Trophoblast cell (in vitro differentiated cells and primary cell): ENCODE measurements at regions not wholly inside any gene's neighbourhood (a gene's known extent, or its start where the extent isn't known, plus 50 kb on each side); places are given as distances from the start of the nearest gene placed in this dataset.

Experiments used
- DNase-seq, 2 donors: peaks; one replicate each; pipeline ENCODE4 v3.0.0-alpha.2; 2016
- H2AFZ ChIP-seq: 2 replicates; pipeline ENCODE4 v1.6.1; 2013; ENCODE audit warnings: low read length, moderate library complexity, mild to moderate bottlenecking; ENCODE audit not compliant: insufficient read depth, poor library complexity
- H2AK5ac ChIP-seq: 2 replicates; pipeline ENCODE4 v1.6.1; 2013; ENCODE audit warnings: mild to moderate bottlenecking, low read length
- H2BK120ac ChIP-seq: 2 replicates; pipeline ENCODE4 v1.6.1; 2013; ENCODE audit warnings: low read length, mild to moderate bottlenecking, moderate library complexity; ENCODE audit not compliant: insufficient read depth, poor library complexity
- H2BK12ac ChIP-seq: 2 replicates; pipeline ENCODE4 v1.6.1; 2013; ENCODE audit warnings: mild to moderate bottlenecking, low read length, moderate library complexity
- H2BK5ac ChIP-seq: 2 replicates; pipeline ENCODE4 v1.6.1; 2013; ENCODE audit warnings: low read length, low read depth, moderate library complexity, mild to moderate bottlenecking; ENCODE audit not compliant: poor library complexity
- H3K14ac ChIP-seq: 2 replicates; pipeline ENCODE4 v1.6.1; 2013; ENCODE audit warnings: mild to moderate bottlenecking, low read length
- H3K18ac ChIP-seq: 2 replicates; pipeline ENCODE4 v1.6.1; 2013; ENCODE audit warnings: mild to moderate bottlenecking, low read length
- H3K23ac ChIP-seq: 2 replicates; pipeline ENCODE4 v1.6.1; 2013; ENCODE audit warnings: low read length
- H3K27ac ChIP-seq: 2 replicates; pipeline ENCODE4 v1.5.1; 2013; ENCODE audit warnings: low read depth, mild to moderate bottlenecking, inconsistent platforms, low read length, moderate library complexity
- H3K27me3 ChIP-seq: 2 replicates; pipeline ENCODE4 v1.6.1; 2013; ENCODE audit warnings: inconsistent platforms, mild to moderate bottlenecking, low read length, moderate library complexity; ENCODE audit not compliant: insufficient read depth
- H3K36me3 ChIP-seq, 2 experiments: 1 replicate in 1 of 2; 2 replicates in 1 of 2; pipeline ENCODE4 v1.6.1; 2013; ENCODE audit warnings: low read length in 2 of 2, mild to moderate bottlenecking in 2 of 2, moderate library complexity in 1 of 2; ENCODE audit not compliant: insufficient read depth in 2 of 2, control insufficient read depth in 1 of 2
- H3K4ac ChIP-seq: 2 replicates; pipeline ENCODE4 v1.6.1; 2013; ENCODE audit warnings: low read depth, mild to moderate bottlenecking, low read length, moderate library complexity
- H3K4me1 ChIP-seq, 2 experiments: 1 replicate in 1 of 2; 2 replicates in 1 of 2; pipeline ENCODE4 v1.6.1; 2013; ENCODE audit warnings: low read length in 2 of 2, mild to moderate bottlenecking in 2 of 2, moderate library complexity in 1 of 2; ENCODE audit not compliant: insufficient read depth in 2 of 2, control insufficient read depth in 1 of 2
- H3K4me2 ChIP-seq: 2 replicates; pipeline ENCODE4 v1.6.1; 2013; ENCODE audit warnings: inconsistent platforms, mild to moderate bottlenecking, low read length, moderate library complexity
- H3K4me3 ChIP-seq: 2 replicates; pipeline ENCODE4 v1.5.1; 2013; ENCODE audit warnings: mild to moderate bottlenecking, low read depth, low read length, inconsistent platforms
- H3K79me1 ChIP-seq: one replicate; pipeline ENCODE4 v1.6.1; 2013; ENCODE audit warnings: low read length
- H3K79me2 ChIP-seq: 2 replicates; pipeline ENCODE4 v1.6.1; 2013; ENCODE audit warnings: low read length, mild to moderate bottlenecking; ENCODE audit not compliant: control insufficient read depth, insufficient read depth, poor library complexity
- H3K9ac ChIP-seq: 2 replicates; pipeline ENCODE4 v1.6.1; 2013; ENCODE audit warnings: mild to moderate bottlenecking, low read length
- H3K9me3 ChIP-seq: 2 replicates; pipeline ENCODE4 v1.6.1; 2013; ENCODE audit warnings: low read depth, mild to moderate bottlenecking, control low read depth, inconsistent platforms, low read length; ENCODE audit not compliant: insufficient read depth
- H4K12ac ChIP-seq: 2 replicates; pipeline ENCODE4 v1.6.1; 2013; ENCODE audit warnings: low read depth, mild to moderate bottlenecking, low read length, moderate library complexity
- H4K8ac ChIP-seq: 2 replicates; pipeline ENCODE4 v1.6.1; 2013; ENCODE audit warnings: low read depth, mild to moderate bottlenecking, low read length, moderate library complexity
- H4K91ac ChIP-seq: one replicate; pipeline ENCODE4 v1.6.1; 2013; ENCODE audit warnings: low read depth, mild to moderate bottlenecking, low read length, moderate library complexity
- WGBS: extraction: QIAGEN DNeasy Blood & Tissue Kit; methylation state at CpG from one replicate; pipeline ENCODE4 v1.1.7; 2013; ENCODE audit warnings: missing lambda C conversion rate; ENCODE audit not compliant: insufficient read length, insufficient coverage; ENCODE audit errors: extremely low coverage; 5-methylcytosine and 5-hydroxymethylcytosine counted together

DNA sequence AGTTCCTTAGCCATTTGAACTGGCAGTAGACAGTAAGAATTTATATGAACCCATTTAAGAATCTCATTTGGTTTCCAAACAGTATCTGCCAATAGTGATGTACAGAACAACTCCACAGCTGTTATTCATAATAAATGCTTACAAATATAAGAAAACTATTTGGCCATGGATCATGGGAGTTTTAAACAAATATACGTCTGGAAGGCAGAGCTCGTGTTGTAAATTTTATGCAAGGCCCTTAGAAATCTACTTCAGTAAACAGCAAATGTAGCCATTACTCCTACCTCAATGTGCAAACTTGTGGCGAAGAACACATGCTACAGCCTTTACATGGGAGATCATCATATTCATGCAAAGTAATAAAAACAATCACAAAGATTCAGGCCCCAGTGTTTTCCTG, 65.3 kb upstream of the NANOGP8 start:
- no CpG with 5 or more reads among the region's 3 CpGs for WGBS
- Histone ChIP-seq H4K12ac (no peak overlapping the region), H3K79me2 (no peaks in the 10 kb centered on the region), H4K91ac (no peak overlapping the region), H2AFZ (no peak overlapping the region), H3K4ac (no peak overlapping the region), H2BK5ac (no peak overlapping the region), H3K4me1 (no peaks in the 10 kb centered on the region), H3K79me1 (no peaks in the 10 kb centered on the region), H3K36me3 (no peaks in the 10 kb centered on the region), H2BK120ac (no peak overlapping the region), H3K9ac (no peak overlapping the region), H3K14ac (no peak overlapping the region), H3K27me3 (no peaks in the 10 kb centered on the region), H2BK12ac (no peak overlapping the region), H3K23ac (no peak overlapping the region), H3K4me2 (no peak overlapping the region), H3K18ac (no peak overlapping the region), H3K4me3 (no peak overlapping the region), H3K27ac (no peak overlapping the region), H4K8ac (no peak overlapping the region), H3K9me3 (no peaks in the 10 kb centered on the region), H2AK5ac (no peak overlapping the region)
- DNase-seq = no peak

DNA sequence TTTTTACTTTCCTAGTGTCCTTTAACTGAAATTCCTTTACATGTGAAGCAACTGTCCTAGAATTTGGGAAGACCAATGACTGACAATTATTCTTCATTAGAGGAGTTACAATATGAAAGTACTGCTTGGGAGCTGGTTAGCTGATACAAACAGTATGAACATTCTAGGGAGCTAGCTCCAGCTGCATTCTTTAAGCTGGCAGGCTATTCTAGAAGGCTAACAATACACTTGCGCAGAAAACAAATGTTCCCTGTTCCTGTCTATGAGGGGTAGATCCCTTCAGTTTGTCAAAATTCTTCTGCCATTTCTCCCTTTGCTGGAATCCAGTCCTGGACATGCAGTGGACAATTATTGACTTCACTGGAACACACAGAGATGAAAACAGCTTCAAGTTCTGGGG, 60.2 kb upstream of the NANOGP8 start:
- H2AK5ac ChIP-seq = no peak overlapping the region
- no peak overlapping the region for H3K27ac ChIP-seq
- H3K4me2 ChIP-seq = no peak overlapping the region
- H3K18ac ChIP-seq = no peak overlapping the region
- H3K4me1 ChIP-seq = no peaks in the 10 kb centered on the region
- H3K9me3 ChIP-seq = no peaks in the 10 kb centered on the region
- no peak overlapping the region for H2BK5ac ChIP-seq
- H3K9ac ChIP-seq = no peak overlapping the region
- H3K14ac ChIP-seq = no peak overlapping the region
- no peak overlapping the region for H2AFZ ChIP-seq
- no peak overlapping the region for H2BK120ac ChIP-seq
- no peak overlapping the region for H4K12ac ChIP-seq
- no peak overlapping the region for H4K8ac ChIP-seq
- no peak overlapping the region for H3K23ac ChIP-seq
- H3K27me3 ChIP-seq = no peaks in the 10 kb centered on the region
- no peak overlapping the region for H3K4ac ChIP-seq
- no peaks in the 10 kb centered on the region for H3K79me2 ChIP-seq
- H2BK12ac ChIP-seq = no peak overlapping the region
- no peaks in the 10 kb centered on the region for H3K79me1 ChIP-seq
- H3K4me3 ChIP-seq = no peak overlapping the region
- no CpG with 5 or more reads among the region's 1 CpG for WGBS
- H4K91ac ChIP-seq = no peak overlapping the region
- DNase-seq = no peak
- H3K36me3 ChIP-seq = no peaks in the 10 kb centered on the region

GRCh38 chr15:35142578-35142977, 57.5 kb upstream of the NANOGP8 start:
- no peak overlapping the region for H3K9ac ChIP-seq
- no CpG with 5 or more reads among the region's 3 CpGs for WGBS

GRCh38 chr15:35141743-35142471, 56.8 kb upstream of the NANOGP8 start:
- H3K4ac ChIP-seq = no peak overlapping the region
- H2AFZ ChIP-seq = no peak overlapping the region
- no peaks in the 10 kb centered on the region for H3K4me1 ChIP-seq
- no peak overlapping the region for H3K4me2 ChIP-seq
- H4K8ac ChIP-seq = no peak overlapping the region
- no peak overlapping the region for H2BK5ac ChIP-seq
- no peak overlapping the region for H2AK5ac ChIP-seq
- H2BK120ac ChIP-seq = no peak overlapping the region
- no peak overlapping the region for H3K23ac ChIP-seq
- H4K91ac ChIP-seq = no peak overlapping the region
- no peaks in the 10 kb centered on the region for H3K9me3 ChIP-seq
- no peak overlapping the region for H4K12ac ChIP-seq
- no peaks in the 10 kb centered on the region for H3K79me2 ChIP-seq
- H3K79me1 ChIP-seq = no peaks in the 10 kb centered on the region
- H2BK12ac ChIP-seq = no peak overlapping the region
- H3K18ac ChIP-seq = no peak overlapping the region
- H3K9ac ChIP-seq = no peak overlapping the region
- H3K4me3 ChIP-seq = no peak overlapping the region
- H3K36me3 ChIP-seq = no peaks in the 10 kb centered on the region
- H3K27ac ChIP-seq = no peak overlapping the region
- DNase-seq = peak in 1 of 2 donors; percentile 69
- no peaks in the 10 kb centered on the region for H3K27me3 ChIP-seq
- H3K14ac ChIP-seq = no peak overlapping the region

More at GRCh38 chr15:35142578-35142977, 57.5 kb upstream of the NANOGP8 start:
- H3K4me2 ChIP-seq = no peak overlapping the region
- H3K4me3 ChIP-seq = no peak overlapping the region
- no peak overlapping the region for H3K4ac ChIP-seq
- H3K79me2 ChIP-seq = no peaks in the 10 kb centered on the region
- H3K18ac ChIP-seq = no peak overlapping the region
- no peak overlapping the region for H2AFZ ChIP-seq
- no peak overlapping the region for H2BK5ac ChIP-seq
- no peak overlapping the region for H3K27ac ChIP-seq
- H4K91ac ChIP-seq = no peak overlapping the region
- H3K36me3 ChIP-seq = no peaks in the 10 kb centered on the region
- no peak overlapping the region for H4K8ac ChIP-seq
- H4K12ac ChIP-seq = no peak overlapping the region
- no peak overlapping the region for H3K14ac ChIP-seq
- H2BK12ac ChIP-seq = no peak overlapping the region
- no peak for DNase-seq
- H3K9me3 ChIP-seq = no peaks in the 10 kb centered on the region
- H3K23ac ChIP-seq = no peak overlapping the region
- H3K27me3 ChIP-seq = no peaks in the 10 kb centered on the region
- no peak overlapping the region for H2BK120ac ChIP-seq
- no peaks in the 10 kb centered on the region for H3K4me1 ChIP-seq
- no peaks in the 10 kb centered on the region for H3K79me1 ChIP-seq
- no peak overlapping the region for H2AK5ac ChIP-seq
